ENCODE measurements at regions not wholly inside any gene's neighbourhood (a gene's known extent, or its start where the extent isn't known, plus 50 kb on each side); places are given as distances from the start of the nearest gene placed in this dataset.

- TF ChIP-seq CTCF (IDR thresholded peaks at IDR 0.05; ENCODE audit: low read depth, low read length, poor library complexity, severe bottlenecking), result no peak
- TF ChIP-seq EZH2phosphoT487 (IDR thresholded peaks at IDR 0.05; ENCODE audit: borderline replicate concordance, low read length), result no peak
Measured at GRCh38 chr2:189960346-189960745, 102.2 kb downstream of the MSTN start.

Measured in DOHH2 (cell line).